Nephron (organoid): ENCODE measurements at regions not wholly inside any gene's neighbourhood (a gene's known extent, or its start where the extent isn't known, plus 50 kb on each side); places are given as distances from the start of the nearest gene placed in this dataset.
A peak's percentile ranks its signal among the peaks of the same experiment; 100 is the strongest.

Experiments
- H3K27ac Mint-ChIP-seq, 3 experiments: 2 replicates each; pipeline ENCODE4 v1.8.0; 2020; ENCODE audit warnings: mixed read lengths in 3 of 3, mild to moderate bottlenecking in 2 of 3, moderate library complexity in 1 of 3
- H3K27me3 Mint-ChIP-seq: 2 replicates; pipeline ENCODE4 v1.8.0; 2021; ENCODE audit warnings: low read depth, mild to moderate bottlenecking, moderate library complexity, mixed read lengths
- H3K36me3 Mint-ChIP-seq: 2 replicates; pipeline ENCODE4 v1.8.0; 2020; ENCODE audit warnings: low read depth, mixed read lengths
- H3K4me1 Mint-ChIP-seq: 2 replicates; pipeline ENCODE4 v1.8.0; 2020; ENCODE audit warnings: mixed read lengths
- H3K4me3 Mint-ChIP-seq, 3 experiments: 2 replicates each; pipeline ENCODE4 v1.8.0; 2020; ENCODE audit warnings: mild to moderate bottlenecking in 3 of 3, mixed read lengths in 3 of 3, moderate library complexity in 2 of 3
- H3K9me3 Mint-ChIP-seq: 2 replicates; pipeline ENCODE4 v1.8.0; 2020; ENCODE audit warnings: mixed read lengths
- TF ChIP-seq, protein P1 (sequence below), 3 experiments: fragments of 200-600 bp; sonication (generic); IDR thresholded peaks; one replicate each; pipeline ENCODE4 v1.5.0; 2021; ENCODE audit warnings: antibody characterized with exemption in 3 of 3; ENCODE audit not compliant: unreplicated experiment in 3 of 3

- Mint-ChIP-seq H3K36me3 (no peaks in the 10 kb centered on the region), H3K27me3 (peaks cover 33% of the 10 kb centered on the region), H3K9me3 (no peaks in the 10 kb centered on the region), H3K4me1 (peaks cover 36% of the 10 kb centered on the region), H3K4me3 (no peak overlapping the region), H3K27ac (peak overlapping the region in 1 of 3 experiments; percentile 26)
- TF ChIP-seq, protein P1, sequence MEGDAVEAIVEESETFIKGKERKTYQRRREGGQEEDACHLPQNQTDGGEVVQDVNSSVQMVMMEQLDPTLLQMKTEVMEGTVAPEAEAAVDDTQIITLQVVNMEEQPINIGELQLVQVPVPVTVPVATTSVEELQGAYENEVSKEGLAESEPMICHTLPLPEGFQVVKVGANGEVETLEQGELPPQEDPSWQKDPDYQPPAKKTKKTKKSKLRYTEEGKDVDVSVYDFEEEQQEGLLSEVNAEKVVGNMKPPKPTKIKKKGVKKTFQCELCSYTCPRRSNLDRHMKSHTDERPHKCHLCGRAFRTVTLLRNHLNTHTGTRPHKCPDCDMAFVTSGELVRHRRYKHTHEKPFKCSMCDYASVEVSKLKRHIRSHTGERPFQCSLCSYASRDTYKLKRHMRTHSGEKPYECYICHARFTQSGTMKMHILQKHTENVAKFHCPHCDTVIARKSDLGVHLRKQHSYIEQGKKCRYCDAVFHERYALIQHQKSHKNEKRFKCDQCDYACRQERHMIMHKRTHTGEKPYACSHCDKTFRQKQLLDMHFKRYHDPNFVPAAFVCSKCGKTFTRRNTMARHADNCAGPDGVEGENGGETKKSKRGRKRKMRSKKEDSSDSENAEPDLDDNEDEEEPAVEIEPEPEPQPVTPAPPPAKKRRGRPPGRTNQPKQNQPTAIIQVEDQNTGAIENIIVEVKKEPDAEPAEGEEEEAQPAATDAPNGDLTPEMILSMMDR (IDR thresholded peaks at IDR 0.05; ENCODE audit: unreplicated experiment in 3 of 3), result no peak
Observed at GRCh38 chr22:44387486-44387885, 74.7 kb upstream of the SHISAL1 start.

DNA sequence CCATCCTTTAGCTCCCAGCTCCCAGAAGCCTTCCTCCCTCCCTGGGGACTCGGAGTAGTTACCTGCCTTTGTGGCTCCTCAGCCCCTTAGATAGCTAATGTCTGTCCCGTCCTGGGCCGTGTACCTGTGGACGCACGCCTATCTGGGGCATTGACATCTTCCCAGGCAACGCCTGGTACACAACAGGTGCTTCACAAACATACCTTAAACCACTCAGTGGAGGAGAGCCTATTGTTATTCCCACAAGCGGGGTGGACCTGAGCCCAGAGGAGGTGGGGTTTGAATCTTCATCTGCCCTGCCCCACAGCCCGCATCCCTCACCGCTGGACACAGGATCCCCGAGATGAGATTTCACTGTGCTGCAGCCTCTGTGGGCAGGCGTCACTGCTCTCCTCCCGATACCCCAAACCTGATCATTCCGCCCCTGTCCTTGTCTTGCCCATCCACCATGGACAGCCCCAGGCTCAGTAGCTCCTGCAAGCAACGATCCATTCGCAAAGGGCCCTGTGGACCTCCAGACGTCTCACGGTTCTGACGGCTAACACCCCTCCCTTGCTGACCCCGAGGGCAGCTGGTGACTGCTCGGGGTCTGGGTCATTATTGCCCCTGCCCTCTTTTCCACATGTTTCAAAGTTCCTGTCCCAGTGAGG is 73.8 kb upstream of the SHISAL1 start:
- TF ChIP-seq, protein P1 (IDR thresholded peaks at IDR 0.05; ENCODE audit: unreplicated experiment in 3 of 3), result no peak
- no peak overlapping the region for H3K4me3 Mint-ChIP-seq
- H3K4me1 Mint-ChIP-seq, result peaks cover 34% of the 10 kb centered on the region
- no peak overlapping the region for H3K27ac Mint-ChIP-seq
- H3K9me3 Mint-ChIP-seq, result no peaks in the 10 kb centered on the region
- H3K36me3 Mint-ChIP-seq, result no peaks in the 10 kb centered on the region
- peaks cover 34% of the 10 kb centered on the region for H3K27me3 Mint-ChIP-seq

GRCh38 chr22:44385781-44386180 is 73.0 kb upstream of the SHISAL1 start:
- Mint-ChIP-seq H3K4me1 (peaks cover 38% of the 10 kb centered on the region), H3K27ac (no peak overlapping the region), H3K36me3 (no peaks in the 10 kb centered on the region), H3K9me3 (no peaks in the 10 kb centered on the region), H3K4me3 (no peak overlapping the region), H3K27me3 (peaks cover 41% of the 10 kb centered on the region)
- TF ChIP-seq, protein P1 (IDR thresholded peaks at IDR 0.05; ENCODE audit: unreplicated experiment in 3 of 3), result no peak

GRCh38 chr22:44385296-44385610 is 72.5 kb upstream of the SHISAL1 start:
- H3K36me3 Mint-ChIP-seq, result no peaks in the 10 kb centered on the region
- TF ChIP-seq, protein P1 (IDR thresholded peaks at IDR 0.05; ENCODE audit: unreplicated experiment in 3 of 3), result no peak
- peaks cover 37% of the 10 kb centered on the region for H3K27me3 Mint-ChIP-seq
- peaks cover 38% of the 10 kb centered on the region for H3K4me1 Mint-ChIP-seq
- no peak overlapping the region for H3K27ac Mint-ChIP-seq
- no peaks in the 10 kb centered on the region for H3K9me3 Mint-ChIP-seq
- no peak overlapping the region for H3K4me3 Mint-ChIP-seq

GRCh38 chr22:44384563-44385295 is 72.0 kb upstream of the SHISAL1 start:
- no peak overlapping the region for H3K4me3 Mint-ChIP-seq
- H3K9me3 Mint-ChIP-seq, result no peaks in the 10 kb centered on the region
- H3K27ac Mint-ChIP-seq, result no peak overlapping the region
- H3K27me3 Mint-ChIP-seq, result peaks cover 36% of the 10 kb centered on the region
- TF ChIP-seq, protein P1 (IDR thresholded peaks at IDR 0.05; ENCODE audit: unreplicated experiment in 3 of 3), result no peak
- H3K36me3 Mint-ChIP-seq, result no peaks in the 10 kb centered on the region
- peaks cover 38% of the 10 kb centered on the region for H3K4me1 Mint-ChIP-seq
